GM21737 (cell line): ENCODE measurements at regions not wholly inside any gene's neighbourhood (a gene's known extent, or its start where the extent isn't known, plus 50 kb on each side); places are given as distances from the start of the nearest gene placed in this dataset.

Experiments
- ATAC-seq: cut with Tn5 transposase; IDR thresholded peaks from one replicate; pipeline ENCODE4 v1.9.1; 2021; ENCODE audit warnings: mild to moderate bottlenecking, moderate library complexity; ENCODE audit not compliant: unreplicated experiment

DNA sequence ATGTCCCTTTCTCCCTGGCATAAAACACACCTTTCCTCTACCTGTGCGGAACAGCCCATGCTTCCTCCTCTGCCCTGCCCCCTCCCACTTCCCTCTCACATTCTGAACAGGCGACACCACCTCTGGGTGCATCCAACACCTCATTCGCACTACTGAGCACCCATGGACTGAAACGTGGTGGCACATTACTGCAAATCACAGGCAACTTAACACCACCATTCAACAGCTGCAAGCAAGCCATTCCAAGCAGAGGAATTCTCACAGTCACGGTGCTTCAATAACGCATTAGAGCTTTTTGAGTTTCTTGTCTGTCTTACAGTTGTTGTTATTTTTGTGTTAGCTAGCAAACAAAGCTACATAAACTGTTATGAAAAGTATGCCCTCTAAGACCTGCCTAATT, 298.2 kb upstream of the TAS2R1 start:
- ATAC-seq: no peak

DNA sequence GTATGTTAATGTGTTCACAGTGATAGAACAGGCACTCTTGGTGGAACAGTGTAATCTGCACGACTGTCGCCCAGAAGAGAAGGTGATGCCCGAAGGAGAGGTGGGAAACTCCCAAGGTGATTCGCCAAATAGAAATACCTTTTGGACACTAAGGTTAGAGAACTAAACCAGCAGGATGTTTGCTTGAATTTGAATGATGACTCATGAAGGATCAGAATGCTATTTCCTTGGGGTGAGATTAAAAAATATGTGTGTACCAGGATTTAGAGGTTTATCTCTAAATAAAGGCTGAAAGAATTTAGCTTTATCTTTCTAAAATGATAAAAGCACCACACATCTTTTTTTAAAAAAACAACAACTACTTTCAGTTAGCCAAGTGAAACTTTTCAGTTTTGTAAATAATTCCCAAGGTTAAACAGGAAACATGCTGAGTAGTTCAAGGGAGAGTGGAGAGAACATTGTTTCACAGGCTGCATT, 297.4 kb upstream of the TAS2R1 start:
- ATAC-seq: no peak

DNA sequence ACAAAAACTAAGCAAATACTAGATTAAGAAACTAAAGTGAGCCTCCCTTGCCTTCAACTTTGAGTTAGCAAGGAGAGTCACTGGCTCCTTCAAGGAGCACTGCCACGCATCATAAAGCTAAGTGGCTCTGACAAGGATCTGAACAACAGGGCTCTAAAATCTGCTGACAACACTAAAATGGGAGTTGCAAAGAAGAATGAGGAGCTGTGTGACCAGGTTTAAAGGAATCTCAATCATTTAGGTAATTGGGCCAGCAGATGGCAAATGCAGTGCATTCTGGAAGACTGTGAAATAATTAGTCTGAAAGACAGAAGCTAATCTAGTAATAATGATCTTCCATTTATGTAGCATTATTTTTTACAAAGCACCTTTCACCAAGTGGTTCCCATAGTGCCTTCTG, 297.0 kb upstream of the TAS2R1 start:
- ATAC-seq: no peak

DNA sequence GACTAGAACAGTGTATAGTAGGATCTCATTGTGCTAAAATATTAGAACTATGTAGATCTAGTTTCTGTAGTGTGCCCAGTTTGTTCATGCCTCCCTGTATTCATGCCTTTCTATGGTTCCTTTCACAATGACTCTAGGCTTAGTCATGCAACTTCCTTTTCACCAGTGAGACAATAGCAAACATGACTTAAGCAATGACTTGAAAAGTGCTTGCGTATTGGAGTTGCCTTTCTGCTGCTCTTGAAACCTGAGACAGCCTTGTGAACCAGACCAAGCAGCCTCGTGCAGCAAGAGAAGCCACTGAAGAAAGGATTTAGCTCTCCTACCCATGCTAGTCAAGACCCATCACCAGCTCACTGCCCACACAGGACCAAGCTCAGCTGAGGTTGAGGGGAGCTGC, 294.5 kb upstream of the TAS2R1 start:
- no peak for ATAC-seq

DNA sequence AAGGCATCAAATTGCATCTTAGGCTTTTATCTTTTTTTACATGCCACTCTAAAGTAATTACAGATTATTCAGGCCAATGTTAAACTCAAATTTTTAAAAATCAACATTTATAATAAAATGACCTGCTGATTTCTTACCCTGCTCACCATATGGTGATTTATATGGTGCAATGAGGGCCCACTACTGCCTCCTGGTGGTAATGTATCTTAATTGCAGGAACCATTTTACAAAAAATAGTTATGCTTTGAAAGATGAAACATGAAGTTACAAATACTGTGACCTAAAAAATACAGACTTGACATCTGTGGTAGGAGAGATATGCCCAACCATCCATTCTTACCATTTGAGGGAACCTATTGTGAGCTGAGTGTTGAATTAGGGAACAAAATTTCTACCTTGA, 292.6 kb upstream of the TAS2R1 start:
- ATAC-seq: no peak

DNA sequence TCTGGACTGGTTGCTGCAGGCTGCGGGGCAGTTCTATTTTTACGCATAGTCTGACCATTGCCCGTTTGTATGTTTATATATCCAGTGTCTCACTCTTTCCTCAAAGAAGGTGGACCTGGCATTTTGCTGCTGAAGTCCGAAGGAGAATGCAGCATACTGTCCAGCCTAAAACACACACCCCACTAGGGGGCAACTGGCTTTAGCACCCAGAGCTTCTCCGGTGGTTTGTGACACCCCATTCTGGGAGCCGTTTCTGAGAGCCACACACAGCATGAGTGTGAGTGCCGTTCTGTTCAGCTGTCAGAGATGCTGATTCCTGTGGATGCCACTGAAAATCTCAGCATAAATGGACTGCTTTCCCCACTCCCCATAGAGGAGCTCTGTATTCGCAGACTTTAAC, 290.5 kb upstream of the TAS2R1 start:
- ATAC-seq: no peak

DNA sequence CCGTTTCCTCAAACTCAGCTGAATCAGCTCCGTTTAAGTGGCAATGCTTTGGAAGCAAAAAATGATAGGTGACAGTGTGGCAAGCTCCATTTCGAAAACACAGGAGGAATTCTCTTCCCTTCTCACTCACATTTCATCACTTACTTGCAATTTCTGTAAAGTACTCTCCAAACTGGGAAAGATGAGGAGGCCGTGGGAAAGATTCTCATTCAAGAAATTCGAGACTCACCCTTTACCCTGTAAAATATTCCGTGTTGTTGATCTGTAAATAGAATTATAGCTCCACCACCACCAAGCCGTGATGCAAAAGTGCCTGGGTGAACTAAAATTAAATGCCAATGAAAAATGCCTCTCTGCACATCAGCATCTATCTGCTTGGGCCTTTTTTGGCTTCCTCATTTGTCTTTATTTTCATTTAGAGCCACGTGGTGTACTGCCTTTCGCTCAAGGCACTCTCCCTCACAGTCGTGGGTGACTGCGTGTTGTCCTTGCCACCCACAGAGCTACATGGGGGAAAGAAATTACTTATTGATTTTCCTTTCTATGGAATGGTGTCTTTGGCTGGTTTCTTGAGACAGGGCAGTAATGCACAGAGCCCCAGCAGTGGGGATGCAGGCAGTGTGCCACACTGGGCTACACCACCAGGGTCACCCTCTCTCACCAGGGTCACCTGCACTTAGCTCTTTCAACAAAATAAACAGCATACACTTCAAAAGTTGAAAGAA, 289.3 kb upstream of the TAS2R1 start:
- no peak for ATAC-seq

DNA sequence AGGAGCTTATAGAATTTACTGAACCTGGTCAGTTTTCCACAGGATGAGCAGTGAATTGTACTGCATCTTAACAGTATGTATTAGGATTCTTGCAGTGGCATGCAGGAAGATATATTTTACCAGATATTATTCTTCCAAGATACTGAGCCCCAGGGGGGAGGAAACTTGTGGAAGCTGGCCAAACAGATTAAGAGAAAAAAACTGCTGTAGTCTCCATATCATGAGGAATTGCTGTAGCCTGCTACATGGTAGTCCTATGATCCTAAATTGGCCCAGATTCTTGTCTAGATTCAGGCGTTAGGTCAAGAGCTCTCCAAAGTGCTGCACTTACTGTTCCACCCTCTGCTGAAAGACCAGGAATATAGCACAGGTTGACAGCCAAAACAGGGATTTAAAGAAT, 275.5 kb upstream of the TAS2R1 start:
- no peak for ATAC-seq

DNA sequence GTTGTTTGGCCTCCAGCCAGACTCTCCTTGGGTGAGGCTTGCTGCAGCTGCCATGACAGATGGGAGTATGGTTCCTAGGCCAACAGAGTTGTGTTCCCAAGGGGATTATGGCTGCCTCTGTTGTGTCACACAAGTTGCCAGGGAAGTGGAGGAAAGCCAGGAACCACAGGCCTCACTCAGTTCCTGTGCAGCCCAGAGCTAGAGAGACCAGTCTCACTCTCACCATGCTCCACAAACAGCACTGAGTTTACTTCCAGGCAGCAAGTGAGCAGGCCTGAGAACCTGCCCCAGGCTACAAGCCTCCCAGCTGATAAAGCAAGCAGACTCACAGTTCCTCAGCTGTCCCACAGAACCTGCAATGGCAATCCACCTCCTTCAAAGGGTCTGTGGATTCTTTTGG, 273.6 kb upstream of the TAS2R1 start:
- ATAC-seq: no peak

DNA sequence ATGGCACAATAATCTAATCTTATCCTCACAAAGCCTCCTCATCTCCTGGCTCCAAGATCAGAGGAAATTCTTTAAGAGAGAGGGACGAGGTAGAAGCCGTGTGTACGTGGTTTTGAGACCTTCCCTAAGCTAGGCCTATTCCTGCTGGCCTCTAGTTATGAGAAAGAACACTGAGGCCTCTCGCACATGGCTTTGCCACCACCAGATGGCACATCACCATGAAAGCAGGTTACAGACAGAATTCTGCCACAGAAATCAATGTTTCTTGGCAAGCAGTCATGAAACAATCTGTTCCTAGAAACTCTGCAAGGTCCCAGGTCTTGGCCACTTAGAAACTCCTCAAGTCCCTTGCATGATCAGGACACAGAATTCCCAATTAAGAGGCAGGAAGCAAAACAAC, 268.2 kb upstream of the TAS2R1 start:
- ATAC-seq: no peak

DNA sequence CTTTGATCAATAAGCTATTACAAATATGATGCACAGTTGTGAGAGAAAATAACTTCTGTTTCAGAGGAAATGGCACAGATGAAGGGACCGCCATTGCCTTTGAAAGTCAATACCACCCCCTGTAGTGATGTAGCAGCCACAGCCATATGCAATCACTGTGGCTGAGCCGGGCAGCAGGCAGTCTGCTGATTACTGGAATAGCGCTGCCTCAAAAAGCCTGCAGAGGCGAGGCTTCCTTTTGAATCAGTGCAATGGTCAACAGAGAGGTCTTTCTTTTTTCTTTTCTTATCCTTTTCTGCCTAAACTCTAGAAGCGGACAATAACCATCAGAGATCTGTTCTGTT, 265.1 kb upstream of the TAS2R1 start:
- ATAC-seq: no peak

DNA sequence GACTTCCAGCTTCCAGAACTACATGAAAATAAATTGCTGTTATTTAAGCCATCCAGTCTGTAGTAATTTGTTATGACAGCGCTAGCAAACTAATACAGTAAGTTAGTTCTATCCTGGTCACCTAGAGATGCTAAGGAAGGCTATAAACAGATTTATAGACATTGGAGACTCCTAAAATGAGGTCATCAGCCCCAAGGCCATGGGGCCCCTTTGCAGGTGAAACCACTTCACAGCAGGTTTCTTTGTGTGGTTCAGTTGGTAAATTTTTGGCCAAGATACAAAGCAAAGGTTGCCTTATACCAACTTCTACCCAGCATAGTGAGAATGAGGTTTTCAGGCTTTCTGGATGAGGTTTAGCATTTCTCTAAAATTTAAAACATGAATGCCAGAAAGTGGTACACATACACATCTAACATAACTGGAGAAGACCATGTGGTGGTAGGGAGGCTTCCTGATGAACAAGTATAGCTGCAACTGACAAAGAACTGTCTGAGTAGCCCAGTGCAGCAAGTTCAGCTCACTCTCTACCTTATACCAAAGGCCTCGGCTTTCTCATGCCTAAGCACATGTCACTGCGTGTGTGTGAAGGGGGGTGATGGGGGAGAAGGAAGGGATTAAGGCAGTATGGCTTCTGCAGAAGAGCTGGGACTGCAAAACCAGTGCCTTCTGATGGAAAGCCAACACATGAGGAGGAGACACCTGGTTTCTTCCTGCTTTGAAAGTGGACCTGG, 264.6 kb upstream of the TAS2R1 start:
- ATAC-seq: no peak

DNA sequence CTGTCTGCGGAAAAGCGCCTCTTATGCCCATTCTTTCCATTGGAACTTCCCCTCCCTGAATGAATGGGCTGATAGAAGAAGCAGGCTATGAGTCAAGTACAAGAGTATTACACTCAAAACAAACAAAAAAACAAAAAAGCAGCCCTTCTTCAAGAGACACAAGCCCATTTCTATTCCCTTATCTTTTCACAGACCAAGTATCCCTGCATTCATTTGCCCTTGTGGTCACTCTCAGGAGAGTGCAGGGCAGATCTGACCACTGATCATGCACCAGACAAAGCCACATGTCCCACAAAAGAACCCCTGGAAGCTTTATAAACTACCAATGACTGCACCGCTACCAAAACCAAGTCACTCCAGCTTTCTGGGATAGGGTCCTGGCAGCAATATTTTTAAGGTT, 262.5 kb upstream of the TAS2R1 start:
- ATAC-seq: no peak

DNA sequence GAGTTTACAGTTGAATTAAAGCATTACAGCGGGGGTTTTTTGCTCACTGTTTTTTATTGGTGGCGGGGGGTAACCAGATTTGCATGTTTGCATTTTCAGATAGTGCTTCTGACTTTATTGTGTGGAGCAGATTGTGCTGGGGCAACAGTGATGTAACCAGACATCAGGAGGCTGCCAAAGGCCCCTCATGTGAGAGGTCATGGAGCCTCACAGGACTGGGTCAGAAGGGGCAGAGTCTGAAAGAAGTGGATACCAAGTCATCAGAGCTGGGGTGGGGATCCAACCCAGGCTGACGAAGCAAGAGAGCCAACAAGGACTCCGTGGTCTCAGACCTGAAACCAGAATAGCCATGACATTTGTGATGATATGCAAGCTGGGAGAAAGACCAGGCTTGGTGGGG, 259.4 kb upstream of the TAS2R1 start:
- no peak for ATAC-seq

DNA sequence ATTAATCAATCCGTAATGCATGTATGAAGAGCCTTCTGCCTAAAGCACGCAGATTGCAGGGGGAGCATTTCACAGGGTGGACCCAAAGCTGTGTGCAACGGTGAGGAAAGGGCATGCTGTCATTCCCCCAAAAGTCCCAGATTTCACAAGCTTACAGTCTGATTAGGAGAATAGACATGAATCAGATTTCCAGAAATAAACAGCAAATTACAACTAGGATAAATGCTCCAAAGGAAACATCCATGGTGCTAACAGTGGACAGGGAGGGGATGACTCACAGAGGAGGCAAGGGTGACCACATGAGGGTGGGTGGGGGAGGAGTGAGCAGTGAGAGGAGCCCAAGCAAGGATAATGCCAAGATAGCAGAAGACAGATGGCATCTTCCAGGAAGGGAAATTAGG, 258.4 kb upstream of the TAS2R1 start:
- no peak for ATAC-seq

DNA sequence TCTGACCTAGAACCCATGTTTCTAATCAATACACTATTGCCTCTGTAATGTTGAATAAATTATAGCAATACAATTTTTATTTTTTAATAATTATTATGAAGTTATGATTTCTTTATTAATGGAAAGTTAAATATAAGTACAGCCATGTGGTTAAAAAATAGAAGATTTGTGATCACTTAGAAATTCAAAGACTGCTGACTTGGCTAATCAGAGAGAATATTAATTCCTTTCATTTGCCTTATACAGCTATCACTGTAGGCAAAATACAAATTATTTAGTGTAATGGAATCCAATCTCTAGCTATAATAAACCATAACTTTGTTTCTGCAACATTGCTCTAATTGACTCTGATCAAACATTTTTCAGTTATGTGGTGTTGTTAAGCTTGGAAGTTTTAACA, 255.0 kb upstream of the TAS2R1 start:
- ATAC-seq: no peak

DNA sequence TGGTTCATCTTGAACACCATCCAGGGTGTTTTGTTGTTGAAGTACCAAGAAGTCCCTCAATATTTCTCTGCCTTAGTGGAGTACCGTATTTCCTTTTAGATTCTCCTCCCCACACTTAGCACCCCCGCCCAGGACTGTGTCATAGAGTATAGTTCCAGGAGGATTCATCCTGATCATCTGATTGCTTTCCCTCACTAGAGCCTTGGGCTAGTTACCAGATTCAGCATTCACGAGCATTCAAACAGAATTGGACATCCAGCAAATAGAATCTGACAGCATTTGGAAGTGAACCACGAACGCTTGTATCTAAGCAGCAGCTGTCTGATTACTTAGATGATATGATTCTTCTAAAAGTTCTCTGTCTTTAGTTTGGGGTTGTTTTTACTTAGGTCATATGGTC, 248.1 kb upstream of the TAS2R1 start:
- no peak for ATAC-seq

DNA sequence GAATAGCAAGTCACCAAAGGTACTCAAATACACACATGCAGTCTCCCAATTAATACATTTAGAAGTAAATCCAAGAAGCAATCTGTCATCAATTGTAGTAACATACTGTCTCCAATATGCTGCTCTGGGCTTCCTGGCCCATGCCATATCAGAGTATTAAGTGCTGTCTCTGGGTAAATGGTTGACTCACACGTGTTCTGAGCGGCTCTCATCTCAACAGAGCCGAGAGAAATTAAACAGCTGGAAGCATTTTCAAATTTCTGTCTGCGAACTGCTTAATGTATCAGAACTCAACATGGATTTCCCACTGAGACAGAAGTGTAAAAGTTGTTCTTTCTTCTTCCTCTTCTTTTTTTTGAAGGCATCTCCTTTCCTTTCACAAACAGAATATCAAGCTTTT, 247.3 kb upstream of the TAS2R1 start:
- no peak for ATAC-seq

DNA sequence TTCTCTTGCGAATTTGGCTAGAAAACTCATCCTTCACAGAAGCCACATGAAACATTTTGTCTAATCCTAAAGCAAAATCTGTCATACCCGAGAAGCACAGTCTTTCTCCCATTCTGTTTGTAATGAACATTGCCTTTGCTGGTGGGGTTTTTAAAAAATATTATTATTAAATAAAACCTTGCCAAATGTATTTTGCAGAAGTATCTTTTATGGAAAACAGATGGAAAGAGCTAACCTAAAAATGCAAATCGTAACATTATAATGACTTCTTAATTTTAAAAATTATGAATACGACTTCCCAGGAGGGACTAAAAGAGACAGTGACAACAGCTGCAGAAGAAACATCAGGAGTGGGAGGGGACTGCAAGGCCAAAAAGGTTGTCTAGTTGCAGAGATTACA, 246.3 kb upstream of the TAS2R1 start:
- ATAC-seq: no peak

DNA sequence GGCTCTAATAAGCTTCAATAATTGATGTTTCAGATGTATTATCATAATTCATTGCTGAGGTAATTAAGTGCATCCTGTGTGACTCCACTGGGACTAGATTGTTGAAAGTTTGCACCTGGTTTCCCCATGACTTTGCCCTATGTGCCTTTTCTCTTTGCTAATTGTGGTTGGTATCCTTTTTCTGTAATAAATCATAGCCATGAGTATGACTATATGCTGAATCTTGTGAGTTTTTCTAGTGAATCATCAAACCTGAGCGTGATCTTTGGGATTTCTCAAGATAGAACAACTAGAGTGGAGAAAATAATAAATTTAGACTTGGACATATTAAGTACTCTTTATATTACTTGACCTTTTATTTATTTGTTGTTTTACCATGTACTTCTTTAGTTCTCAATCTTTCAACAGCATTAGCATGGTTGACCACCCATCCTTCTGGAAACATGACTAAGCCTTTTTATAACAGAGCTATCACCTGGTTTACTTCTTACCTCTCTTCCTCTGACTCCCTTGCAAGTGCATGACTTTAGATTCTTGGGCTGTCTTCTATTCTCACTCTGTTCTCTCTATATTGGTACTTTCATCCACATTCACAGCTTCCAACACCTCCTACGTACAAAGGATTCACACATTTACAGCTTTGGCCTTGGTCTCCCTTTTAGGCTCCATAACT, 239.6 kb upstream of the TAS2R1 start:
- ATAC-seq: no peak

DNA sequence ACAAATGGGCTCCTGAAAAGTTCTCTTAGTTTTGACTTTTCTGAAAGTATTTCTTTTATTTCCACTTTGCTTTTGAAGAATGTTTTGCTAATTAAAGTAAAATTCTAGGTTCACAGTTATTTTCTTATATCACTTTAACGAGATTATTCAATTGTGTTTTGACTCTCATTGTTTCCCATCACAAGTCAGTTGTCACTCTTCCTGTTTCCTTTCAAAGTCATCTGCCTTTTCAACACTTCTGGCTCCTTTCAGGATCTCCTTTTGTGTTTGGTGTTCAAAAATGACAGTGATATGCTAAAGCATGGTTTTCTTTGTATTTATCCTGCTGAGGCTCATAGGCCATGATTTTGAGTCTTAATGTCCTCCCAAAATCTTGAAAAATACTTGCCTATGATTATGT, 235.4 kb upstream of the TAS2R1 start:
- ATAC-seq: no peak

DNA sequence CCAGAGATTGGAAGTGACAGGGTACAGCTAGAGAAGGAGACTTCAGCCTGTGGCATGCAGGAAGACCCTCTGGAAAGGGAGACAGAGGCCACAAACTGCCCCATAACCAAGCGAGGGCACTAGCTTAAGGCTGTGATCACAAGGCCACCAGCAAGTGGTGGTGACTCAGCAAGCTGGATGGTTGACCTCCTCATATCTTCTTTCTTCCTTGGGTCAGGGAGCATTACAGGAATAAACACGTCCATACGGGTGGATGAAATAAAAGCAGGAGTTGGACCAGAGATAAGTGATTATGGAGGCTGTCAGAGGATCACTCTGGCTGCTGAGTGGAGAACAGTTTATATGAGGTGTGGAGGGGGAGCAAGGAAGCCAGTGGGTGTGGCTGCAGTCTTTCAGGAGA, 234.6 kb upstream of the TAS2R1 start:
- ATAC-seq: no peak
